Stimulated activated CD4-positive, alpha-beta T cell treated with anti-CD3 and anti-CD28 coated beads, Interleukin-4, amount 100 ng/mL, for 4 hours (primary cell): ENCODE measurements at regions not wholly inside any gene's neighbourhood (a gene's known extent, or its start where the extent isn't known, plus 50 kb on each side); places are given as distances from the start of the nearest gene placed in this dataset.
"Not testable (repeated sequence)": the region's sequence is repeated elsewhere in the genome, so short reads cannot be mapped to it uniquely, and the experiment has no call there.

Experiments used
- DNase-seq, 2 experiments: peaks; one replicate each; pipeline ENCODE4 v3.0.0-alpha.2; 2020

DNA sequence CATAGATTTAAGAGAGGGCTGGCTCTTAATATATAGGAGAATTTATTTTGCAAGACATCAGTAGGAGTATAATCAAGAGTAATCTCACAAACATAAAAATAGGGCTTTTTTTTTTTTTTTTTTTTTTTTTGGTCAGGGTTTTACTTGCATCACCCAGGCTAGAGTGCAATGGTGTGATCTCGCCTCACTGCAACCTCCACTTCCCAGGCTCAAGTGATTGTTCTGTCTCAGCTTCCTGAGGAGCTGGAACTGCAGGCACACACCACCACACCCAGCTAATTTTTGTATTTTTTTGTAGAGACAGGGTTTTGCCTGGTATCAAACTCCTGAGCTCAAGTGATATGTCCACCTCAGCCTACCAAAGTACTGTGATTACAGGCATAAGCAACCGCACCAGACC is 535.3 kb downstream of the CCSER2 start:
- DNase-seq, result no peak

DNA sequence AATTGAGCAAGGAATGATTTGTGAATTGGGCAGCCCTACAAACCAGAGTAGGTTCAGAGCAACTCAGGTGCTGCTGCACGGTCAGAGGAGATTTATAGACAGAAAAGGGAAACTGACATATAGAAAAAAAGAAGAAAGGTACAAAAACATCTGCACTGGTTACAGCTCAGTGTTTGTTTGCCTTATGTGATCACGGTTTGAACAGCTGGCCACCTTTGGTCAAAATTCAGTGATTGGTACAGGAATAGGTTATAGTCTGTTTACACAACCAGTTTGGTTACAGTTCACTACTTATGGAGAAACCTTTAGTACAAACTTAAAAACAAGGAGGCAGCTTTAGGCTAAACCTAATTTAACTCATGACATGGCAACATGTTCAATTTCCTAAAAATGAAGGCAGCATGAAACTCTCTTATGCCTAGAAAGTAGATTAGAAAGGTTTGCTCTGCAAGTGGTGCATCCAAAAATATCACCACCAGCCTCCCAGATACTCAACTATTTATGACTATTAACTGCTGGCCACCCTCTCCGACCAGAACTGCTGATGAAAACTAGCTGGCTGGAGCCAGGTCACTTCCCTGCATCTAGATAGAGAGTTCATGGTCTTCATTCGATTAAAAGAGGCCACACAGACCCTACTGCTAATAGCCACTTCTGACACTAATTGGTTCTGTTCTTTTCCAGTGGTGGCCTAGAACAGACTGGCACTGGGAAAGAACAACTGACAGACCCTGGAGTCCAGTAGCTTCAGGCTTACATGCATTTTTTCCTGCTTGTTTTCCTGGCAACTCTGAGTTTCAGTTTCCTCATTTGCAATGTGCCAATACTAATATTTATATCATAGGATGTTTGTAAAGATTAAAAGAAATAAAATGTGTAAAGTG is 548.0 kb downstream of the CCSER2 start:
- no peak for DNase-seq

DNA sequence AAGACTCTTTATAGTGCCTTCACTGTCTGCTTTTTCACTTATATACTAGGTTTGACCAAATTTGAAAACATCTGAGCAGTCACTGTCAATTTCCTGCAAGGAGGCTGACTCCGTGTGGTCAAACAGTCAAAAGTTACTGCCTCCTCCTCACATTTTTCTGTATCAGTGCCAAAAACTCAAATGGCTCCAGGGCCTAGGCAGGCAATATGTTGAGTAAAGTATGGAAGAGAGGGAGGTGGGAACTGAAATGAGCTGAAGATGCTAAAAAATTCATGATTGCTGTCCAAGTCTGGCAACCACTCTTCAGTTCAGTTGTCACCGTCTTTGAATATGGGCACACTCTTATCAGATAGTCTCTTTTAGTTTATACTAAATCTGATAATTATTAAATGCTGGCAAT is 551.6 kb downstream of the CCSER2 start:
- no peak for DNase-seq

DNA sequence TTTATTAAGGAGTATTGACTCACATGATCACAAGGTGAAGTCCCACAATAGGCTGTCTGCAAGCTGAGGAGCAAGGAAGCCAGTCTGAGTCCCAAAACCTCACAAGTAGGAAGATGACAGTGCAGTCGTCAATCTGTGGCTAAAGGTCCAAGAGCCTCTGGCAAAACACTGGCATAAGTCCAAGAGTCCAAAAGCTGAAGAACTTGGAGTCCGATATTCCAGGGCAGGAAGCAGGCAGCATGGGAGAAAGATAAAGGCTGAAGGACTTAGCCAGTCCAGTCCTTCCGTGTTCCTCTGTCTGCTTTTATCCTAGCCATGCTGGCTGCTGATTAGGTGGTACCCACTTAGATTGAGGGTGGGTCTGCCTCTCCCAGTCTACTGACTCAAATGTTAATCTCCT is 553.3 kb downstream of the CCSER2 start:
- not testable (repeated sequence) for DNase-seq

DNA sequence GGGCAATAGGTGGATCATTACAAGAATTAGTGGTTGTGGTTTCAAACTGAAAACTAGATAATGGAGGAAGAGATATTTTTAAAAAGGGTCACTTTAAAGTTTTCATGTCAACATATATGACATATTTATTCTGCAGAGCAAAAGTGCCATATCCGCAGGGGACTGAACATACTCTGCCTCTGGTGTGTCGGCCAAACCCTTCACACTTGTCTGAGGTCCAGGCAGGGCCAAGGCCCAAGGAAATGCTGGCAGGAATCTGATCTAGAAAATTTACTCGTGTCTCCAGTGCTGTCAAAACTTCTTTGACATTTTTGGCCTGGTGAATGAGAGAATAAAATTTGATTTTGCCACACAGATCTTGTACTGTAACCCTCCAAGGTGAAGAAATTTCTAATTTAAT is 562.3 kb downstream of the CCSER2 start:
- DNase-seq, result no peak

DNA sequence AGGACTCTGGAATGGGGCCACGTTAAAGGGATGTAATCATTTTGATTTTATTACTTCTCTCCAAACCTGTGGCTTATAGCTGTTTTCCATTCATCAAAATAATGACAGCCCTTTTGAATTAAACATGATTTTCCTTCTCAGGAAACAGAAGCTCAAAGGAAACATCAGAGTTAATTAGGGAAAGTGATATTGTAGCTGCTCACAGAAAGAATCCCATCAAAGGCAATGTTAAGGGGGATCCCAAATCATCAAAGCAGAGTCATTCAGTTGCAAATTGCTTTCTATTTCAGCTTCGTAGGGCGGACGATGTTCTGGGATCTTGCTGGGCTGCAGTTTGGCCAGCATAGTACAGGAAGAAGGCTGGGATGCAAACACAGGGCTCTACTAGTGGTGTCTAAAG is 563.2 kb downstream of the CCSER2 start:
- no peak for DNase-seq

DNA sequence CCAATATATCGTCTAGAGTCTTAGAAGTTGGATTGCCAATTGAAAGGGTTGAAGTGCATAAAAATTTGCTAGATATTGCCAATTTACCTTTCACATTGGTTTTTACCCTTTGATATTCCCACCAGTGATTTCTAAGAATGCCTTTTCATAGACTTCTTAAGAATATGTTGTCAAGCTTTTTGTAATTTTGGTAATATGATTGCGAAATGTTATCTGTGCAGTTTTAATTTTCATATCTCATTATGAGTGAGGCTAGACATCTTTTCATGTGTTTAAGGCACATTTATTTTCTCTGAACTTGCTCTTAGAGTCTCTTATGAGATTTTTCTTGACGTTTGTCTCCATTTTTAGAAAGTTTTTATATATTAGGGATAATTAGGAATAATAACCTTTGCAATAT is 567.2 kb downstream of the CCSER2 start:
- DNase-seq, result no peak

DNA sequence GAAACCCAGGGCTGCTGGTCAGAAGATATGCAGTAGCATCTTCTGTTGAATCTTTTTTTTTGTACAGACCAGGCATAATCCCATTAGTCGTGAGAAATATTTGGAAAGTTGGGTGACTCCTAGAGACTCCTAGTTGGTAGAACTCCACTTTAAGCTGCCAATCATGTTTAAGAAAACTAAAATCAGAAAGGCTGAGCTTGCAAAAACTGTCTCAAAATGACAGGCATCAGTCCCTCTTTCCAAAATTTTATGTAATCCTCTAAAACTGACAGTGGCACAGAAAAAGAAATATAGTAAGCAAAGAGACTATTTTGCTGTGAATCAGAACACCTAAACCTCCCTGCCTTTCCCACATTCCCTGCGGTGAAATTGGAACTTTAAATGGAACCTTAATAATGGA is 568.5 kb downstream of the CCSER2 start:
- DNase-seq, result no peak

DNA sequence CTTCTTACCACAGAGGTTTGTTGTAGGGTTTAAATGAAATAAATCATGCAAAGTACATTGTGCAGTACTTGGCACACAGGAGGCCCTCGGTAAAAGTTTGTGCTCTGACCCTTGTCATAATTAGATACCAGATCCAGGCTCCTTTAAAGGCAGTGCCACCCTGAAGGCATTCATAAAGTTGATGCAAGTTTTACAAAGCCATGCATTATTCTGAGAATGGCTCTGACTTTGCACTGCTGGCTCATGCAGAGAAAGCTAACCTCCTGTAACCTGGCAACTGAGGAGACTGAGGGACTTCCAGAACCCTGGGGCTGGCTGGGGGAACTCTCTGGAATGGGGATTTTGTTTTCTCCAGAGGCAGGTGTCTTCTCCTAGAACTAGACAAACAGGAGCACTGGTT is 570.9 kb downstream of the CCSER2 start:
- no peak for DNase-seq

DNA sequence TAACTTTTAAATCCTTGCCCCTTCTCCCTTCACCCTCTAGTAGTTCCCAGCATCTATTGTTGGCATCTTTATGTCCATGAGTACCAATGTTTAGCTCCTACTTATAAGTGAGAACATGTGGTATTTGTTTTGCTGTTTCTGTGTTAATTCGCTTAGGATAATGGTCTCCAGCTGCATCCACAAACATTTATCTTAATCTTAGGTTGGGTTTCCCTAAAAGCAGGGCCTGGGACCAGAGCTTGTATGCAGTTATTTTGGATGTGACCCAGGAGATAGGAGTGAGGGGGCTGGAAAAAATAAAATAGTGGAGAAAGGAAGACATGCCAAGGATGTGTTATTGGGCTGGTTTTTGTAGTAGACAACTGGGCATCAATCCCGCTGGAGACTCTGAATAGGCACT is 571.8 kb downstream of the CCSER2 start:
- DNase-seq, result no peak

DNA sequence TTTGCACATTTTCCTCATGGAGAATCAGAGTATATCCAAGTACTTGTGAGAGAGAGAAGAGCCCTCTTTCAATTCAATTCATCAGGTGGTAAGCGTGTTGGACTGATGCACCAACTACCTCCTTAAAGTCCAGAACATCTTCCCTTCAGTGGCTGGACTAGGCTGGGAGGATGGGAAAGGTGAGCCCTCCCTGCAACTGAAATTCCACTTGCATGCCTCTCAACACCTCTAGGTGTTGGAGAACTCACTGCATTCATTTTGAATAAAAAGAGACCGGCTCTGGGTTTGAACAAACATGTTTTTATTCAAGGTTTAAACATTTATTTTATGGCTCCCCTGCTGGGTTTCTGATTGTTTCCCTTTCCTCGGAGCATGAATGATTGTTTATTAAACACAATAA is 573.5 kb downstream of the CCSER2 start:
- no peak for DNase-seq

DNA sequence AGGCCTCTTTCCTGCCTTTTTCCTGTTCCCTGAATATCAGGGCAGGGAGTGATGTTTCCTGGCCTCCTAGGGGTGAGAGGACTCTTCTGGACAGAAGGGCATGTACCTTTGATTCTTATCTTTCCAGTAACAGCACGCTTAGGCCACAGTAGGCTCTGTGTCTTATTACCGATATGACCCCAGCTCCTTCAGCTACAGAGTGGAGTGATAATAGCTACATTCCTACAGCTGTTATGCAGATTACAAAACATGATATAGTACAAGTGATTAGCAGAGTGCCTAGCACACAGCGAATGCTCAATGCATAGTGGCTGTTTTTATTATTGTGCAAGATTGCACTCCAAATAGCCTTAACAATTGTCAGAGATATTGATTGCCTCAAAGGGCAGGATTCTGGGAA is 574.2 kb downstream of the CCSER2 start:
- DNase-seq, result no peak

DNA sequence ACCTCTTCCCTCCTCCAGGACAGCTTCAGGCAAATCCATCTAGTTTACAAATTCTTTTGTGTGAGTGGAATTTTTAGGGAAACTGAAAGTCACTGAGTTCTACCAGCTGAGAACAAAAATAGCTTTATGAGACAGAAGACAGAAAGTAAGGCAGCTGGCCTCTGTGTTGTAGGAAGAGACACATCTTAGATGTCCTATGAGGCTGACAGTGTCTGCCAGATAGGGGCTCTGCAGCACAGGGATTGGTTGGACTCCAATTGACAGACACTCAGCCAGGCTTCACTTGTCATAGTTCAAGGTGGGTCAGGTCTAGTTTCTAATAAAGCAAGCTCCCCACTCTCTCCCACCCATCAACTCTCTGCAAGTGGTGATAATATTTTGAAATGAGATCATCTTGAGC is 574.9 kb downstream of the CCSER2 start:
- DNase-seq, result no peak

DNA sequence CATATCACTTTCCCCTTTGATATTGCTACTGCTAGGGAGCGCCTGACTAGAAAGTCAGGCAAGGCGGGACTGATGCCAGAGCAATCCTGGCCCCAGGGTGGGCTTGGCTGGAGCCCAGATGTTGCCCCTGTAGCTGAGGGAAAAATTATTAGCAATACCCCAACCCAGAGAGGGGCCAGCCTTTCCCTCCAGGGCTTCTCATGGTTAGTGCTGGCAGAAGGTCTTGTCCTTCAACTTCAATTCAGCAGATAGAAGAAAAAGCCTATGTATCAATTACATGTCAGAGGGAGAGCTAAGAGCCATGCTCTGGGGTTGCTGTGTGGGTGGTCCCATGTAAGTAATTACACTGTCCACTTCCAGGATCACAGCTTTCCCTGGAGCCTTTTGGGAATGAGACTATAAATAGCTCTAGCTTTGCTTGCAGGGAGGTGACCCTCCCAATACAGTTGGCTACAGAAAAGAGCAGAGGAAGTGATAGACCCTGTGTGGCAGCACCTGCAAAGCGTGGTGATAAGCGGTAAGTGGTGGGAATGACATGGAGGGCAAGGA is 579.1 kb downstream of the CCSER2 start:
- DNase-seq, result no peak

DNA sequence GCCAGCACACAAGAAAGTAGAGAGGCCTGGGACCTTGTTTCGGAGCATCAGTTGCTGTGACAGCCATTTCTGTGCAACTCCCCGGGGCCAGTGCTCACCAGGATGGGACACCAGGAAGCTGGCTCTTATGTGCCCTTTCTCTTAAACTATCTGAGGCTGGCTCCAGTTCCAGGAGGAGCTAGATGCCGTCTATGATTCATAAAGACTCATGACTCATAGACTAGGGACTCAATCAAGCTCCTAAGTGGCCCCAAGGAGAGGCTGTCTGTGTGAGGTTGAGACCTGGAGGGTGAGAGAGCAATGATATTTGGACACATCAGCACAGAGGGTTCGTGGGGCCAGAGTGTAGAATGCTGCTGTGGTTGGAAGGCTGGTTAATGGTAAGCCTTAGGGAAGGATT is 580.1 kb downstream of the CCSER2 start:
- DNase-seq, result no peak

DNA sequence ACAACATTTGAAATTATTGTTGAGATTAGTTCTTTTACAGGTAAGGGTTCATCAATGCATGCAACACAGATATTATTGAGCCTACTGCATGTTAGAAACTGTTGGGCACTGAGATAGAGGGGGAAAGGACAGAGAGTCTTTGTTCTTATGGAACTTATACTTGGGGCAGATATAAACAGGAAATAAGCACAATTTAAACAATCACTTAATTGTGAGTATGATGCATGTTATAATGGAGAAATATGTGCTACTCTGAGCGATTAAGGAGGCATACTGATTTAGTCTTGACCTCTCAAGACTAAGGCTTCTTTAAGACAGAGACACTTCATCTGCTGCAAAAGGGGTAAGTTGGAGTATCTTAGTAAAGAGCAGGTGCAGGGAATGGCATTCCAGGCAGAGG is 593.3 kb downstream of the CCSER2 start:
- no peak for DNase-seq

DNA sequence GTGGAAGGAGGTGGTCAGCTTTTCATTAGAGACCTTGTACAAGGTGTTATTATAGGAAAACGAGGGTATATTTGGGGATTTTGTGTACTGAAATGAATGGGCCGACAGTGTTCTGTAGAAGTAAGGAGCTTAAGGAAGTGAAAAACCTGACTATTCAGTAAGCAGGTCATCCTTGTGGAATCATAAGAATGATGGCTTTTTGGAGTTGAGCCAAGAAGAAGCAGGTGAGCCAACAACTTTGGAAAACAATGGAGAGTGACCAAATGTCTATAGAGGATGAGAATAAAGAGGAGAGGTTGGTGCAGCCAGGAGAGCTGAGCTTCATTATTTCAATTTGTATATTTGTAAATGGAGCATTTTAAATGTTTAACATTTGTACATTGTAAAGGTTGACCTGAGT is 595.7 kb downstream of the CCSER2 start:
- DNase-seq, result no peak

DNA sequence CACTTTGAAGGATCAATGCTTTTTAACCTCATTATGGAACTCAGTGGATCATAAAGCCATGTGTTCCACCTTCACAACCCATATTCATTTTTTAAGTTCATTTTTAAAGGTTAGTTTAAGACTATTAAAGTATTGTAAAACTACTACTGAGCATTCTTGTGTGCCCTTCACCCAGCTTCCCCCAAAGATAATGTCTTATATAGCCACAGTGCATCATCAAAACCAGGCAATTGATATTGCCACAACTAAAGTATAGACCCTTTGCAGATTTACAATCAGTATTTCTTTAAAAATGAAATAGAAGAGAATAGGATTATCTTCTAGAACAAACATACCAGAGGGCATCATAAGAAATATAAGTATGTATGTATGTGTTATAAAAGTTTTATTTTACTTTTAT is 597.1 kb downstream of the CCSER2 start:
- no peak for DNase-seq

DNA sequence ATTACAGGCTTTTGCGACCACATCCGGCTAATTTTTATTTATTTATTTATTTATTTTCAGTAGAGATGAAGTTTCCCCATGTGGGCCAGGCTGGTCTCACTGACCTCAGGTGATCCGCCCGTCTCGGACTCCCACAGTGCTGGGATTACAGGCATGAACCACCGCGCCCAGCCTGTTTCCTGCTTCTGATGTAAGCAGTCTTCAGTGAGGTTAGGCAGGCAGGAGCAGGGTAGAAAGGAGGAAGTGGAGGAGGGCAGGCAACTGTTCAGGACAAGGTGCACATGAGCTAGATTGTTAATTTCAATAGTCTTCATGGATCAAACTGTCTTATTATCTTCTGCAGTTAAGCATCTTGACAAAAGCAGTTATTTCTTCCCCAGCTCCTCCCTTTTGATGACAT is 605.0 kb downstream of the CCSER2 start:
- DNase-seq, result no peak

DNA sequence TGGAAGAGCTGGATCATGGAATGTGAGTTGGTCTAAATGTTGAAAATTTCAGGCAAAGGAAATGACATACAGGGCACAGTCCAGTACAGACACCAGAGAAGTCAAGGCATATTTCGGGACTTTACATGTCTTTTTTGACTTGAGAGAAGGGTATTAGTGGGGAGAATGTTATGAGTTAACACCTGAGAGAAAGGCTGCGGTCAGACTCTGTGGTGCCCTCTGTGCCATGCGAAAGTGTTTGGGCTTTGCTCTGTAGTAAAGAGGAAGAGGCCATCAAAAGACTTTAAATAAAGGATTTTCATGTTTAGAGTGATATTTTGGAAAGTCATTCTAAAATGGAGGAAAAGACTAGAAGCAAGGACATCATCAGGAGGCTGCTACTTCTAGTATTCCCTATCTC is 607.4 kb downstream of the CCSER2 start:
- no peak for DNase-seq

DNA sequence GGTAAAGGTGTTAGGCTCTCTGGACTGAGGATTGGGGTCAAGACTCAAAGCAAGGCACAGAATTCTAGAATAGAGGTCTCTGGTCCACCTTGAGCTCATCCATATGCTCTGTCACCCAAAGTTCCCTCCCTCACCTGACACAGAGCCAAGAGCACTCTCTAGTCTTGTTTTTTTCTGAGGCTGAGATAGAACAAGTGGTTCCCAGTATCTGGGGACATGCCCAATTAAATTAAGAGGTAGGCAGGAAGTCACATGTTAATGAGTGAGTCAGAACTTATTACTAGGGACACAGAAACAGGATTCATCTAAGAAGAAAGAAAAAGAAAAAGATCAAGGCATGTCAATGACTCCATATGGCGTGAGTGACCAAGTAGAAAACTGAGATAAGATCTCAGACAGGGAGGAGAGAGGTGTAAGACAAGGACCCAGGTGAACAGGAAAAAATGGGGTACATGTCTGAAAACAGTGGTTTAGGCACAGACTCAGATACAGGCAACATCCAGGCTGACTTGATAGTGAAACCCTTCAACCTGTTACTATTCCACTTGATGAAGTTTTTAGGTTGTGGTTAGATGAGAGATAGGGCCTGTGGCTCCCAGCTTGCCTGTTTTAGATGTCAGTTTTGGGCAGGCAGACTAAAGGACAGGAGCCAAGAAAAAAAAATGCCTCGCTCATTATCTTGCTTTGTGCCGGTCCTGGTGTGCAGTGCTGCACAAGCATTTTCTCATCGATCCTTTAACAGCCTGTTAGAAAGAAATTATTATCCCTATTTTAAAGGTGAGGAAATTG is 609.9 kb downstream of the CCSER2 start:
- no peak for DNase-seq

DNA sequence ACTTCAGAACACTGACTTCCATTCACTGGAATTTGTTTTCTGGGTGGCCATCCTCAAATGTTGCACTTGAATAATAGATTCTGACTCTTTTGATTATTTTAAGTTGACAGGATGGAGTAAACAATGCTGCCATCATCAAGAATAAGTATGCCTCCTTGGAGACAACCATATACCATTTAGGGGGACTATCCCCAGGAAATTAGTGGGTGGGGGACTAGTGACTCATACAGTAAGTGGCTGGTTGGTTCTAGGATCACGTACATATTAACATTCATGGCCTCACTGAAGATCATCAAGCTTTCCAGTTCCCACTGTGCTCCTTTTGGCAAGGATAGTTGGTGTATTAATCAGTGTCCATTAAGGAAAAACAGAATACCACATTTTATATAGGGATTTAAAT is 615.2 kb downstream of the CCSER2 start:
- DNase-seq, result no peak

DNA sequence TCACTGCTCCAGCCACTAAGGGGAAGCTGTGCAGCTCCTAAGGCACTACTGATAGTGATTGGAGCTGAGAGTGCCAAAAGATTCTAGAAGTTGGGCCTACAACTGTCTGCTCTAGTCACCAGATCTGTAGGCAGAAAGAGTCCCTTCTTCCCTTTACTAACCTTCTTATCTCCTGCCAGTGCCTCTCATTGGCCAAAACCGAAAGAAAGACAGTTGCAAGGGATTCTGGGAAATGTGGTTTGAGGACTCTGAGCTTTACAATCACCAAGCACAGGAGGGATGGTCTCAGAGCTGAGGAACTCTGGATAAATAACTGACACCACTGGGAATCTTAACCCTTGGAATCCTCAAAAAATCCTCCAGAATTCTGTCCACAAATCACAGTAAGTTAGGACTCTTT is 615.8 kb downstream of the CCSER2 start:
- no peak for DNase-seq

DNA sequence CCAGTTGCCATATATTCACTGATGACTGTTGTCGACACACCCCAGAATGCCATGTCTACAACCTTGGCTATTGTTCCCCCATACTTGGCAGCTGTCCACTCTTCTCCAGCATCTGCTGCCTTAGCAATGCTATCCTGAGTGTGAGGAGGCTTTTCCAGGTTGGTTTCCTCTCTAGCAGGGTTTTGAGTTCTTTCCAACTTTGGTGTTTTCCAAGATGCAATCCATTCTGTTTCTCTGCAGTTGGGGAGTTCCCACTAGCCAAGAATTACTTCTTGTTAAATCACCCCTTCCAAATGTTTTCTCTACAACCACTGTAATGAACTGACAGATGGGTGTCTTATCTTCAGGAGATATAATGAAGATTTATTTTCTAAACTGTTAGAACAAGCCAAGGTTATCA is 617.4 kb downstream of the CCSER2 start:
- DNase-seq, result no peak
